Adipocyte (in vitro differentiated cells): ENCODE measurements at regions not wholly inside any gene's neighbourhood (a gene's known extent, or its start where the extent isn't known, plus 50 kb on each side); places are given as distances from the start of the nearest gene placed in this dataset.

Experiments
- DNase-seq: peaks from one replicate; pipeline ENCODE4 v3.0.0-alpha.2; 2015; ENCODE audit warnings: low read depth
- H3K27me3 ChIP-seq: replicated peaks from 2 replicates; pipeline ENCODE4 v1.7.0; 2013; ENCODE audit warnings: mild to moderate bottlenecking, low read length, moderate library complexity; ENCODE audit not compliant: control insufficient read depth, insufficient read depth
- H3K36me3 ChIP-seq: 2 replicates; pipeline ENCODE4 v1.7.0; 2013; ENCODE audit warnings: low read length, mild to moderate bottlenecking, moderate library complexity; ENCODE audit not compliant: control insufficient read depth, insufficient read depth, severe bottlenecking
- H3K4me1 ChIP-seq: 2 replicates; pipeline ENCODE4 v1.7.0; 2013; ENCODE audit warnings: mild to moderate bottlenecking, low read length, moderate library complexity; ENCODE audit not compliant: control insufficient read depth, insufficient read depth
- H3K4me3 ChIP-seq: 2 replicates; pipeline ENCODE4 v1.7.0; 2013; ENCODE audit warnings: mild to moderate bottlenecking, low read length, moderate library complexity
- H3K9ac ChIP-seq: 2 replicates; pipeline ENCODE4 v1.7.0; 2013; ENCODE audit warnings: mild to moderate bottlenecking, low read length, moderate library complexity
- H3K9me3 ChIP-seq: 2 replicates; pipeline ENCODE4 v1.7.0; 2013; ENCODE audit warnings: mild to moderate bottlenecking, low read length, moderate library complexity; ENCODE audit not compliant: control insufficient read depth

DNA sequence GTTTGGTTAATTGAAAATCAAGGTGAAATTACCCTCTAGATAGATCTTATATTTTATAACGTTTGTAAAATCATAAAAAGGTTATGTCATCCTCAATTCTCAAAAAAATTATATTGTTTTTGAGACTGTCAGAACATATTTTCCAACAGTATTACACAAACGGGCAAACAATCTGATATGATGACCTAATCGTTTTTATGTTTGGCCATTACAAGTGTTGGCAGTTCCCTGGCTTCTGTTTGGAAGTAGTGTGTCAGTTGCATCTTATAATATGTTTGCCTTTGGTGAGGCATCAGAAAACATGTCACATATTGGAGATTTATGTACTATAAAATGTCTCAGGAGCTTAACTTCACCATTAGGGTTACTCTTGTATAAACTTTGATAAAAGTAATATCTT, 308.1 kb upstream of the EPHA7 start:
- H3K4me3 ChIP-seq, result no peak overlapping the region
- no peak for DNase-seq
- no peaks in the 10 kb centered on the region for H3K36me3 ChIP-seq
- H3K27me3 ChIP-seq, result no peaks in the 10 kb centered on the region
- no peaks in the 10 kb centered on the region for H3K4me1 ChIP-seq
- no peak overlapping the region for H3K9ac ChIP-seq
- H3K9me3 ChIP-seq, result no peaks in the 10 kb centered on the region

DNA sequence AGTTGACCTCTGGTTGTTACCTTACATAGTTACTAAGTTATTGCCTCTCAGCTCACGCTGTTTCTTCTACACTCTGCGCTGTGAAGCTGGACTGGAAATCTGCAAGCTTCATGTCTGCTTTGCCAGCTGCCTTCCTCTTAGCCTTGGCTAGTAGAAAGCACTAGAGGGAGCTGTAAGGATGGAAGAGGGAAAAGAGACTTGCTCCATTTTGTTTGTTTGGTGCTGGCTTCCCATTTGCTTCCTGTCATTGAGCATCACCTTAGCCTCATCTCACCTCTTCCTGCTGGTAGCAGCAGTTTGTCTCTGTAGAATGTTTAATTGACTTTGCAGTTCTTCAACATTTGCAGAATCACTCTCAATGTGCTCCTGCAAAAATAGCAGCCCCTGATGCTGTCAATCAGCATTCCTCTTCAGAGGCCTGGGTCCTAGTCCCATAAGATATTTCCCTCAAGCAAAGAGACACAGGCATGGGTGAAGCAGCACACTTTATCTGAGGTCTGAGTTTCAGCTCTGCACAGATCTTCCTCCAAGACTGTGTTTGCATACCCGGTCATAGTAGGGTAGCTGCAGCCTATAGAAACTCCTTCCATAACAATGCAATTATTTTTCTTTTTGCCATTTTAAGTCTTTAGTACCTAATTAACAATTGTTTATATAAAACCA, 302.2 kb upstream of the EPHA7 start:
- DNase-seq, result peak; percentile 7
- no peak overlapping the region for H3K9ac ChIP-seq

GRCh38 chr6:93713974-93714373, 294.6 kb upstream of the EPHA7 start:
- peaks cover 24% of the 10 kb centered on the region for H3K9me3 ChIP-seq
- H3K27me3 ChIP-seq, result no peaks in the 10 kb centered on the region
- no peaks in the 10 kb centered on the region for H3K4me1 ChIP-seq
- no peak overlapping the region for H3K9ac ChIP-seq
- no peak overlapping the region for H3K4me3 ChIP-seq
- DNase-seq, result no peak
- no peaks in the 10 kb centered on the region for H3K36me3 ChIP-seq

More for the DNA sequence above, 302.2 kb upstream of the EPHA7 start:
- H3K4me1 ChIP-seq, result no peaks in the 10 kb centered on the region
- H3K27me3 ChIP-seq, result no peaks in the 10 kb centered on the region
- no peak overlapping the region for H3K4me3 ChIP-seq
- no peaks in the 10 kb centered on the region for H3K9me3 ChIP-seq
- H3K36me3 ChIP-seq, result no peaks in the 10 kb centered on the region

DNA sequence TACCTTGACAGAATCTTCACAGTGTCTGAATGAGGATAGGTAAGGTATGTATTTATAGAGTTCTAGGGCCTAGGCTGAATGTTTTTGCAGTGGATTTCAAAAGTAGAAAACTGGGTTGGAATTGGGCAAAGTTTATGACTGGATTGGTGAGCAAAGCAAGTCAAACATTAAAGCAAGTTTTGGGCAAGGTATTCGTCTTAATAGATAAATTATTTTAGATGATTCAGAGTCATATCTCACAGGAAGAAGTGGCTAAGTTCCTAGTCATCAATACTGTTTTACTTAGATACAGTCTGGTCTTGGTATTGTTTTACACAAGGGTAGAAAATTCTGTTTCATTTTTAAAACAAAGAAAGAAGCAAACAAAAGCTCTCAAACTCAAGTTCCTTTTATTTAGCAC, 284.1 kb upstream of the EPHA7 start:
- Histone ChIP-seq H3K9ac (no peak overlapping the region), H3K4me3 (no peak overlapping the region), H3K4me1 (no peaks in the 10 kb centered on the region), H3K36me3 (no peaks in the 10 kb centered on the region), H3K9me3 (no peaks in the 10 kb centered on the region), H3K27me3 (no peaks in the 10 kb centered on the region)
- DNase-seq, result no peak

DNA sequence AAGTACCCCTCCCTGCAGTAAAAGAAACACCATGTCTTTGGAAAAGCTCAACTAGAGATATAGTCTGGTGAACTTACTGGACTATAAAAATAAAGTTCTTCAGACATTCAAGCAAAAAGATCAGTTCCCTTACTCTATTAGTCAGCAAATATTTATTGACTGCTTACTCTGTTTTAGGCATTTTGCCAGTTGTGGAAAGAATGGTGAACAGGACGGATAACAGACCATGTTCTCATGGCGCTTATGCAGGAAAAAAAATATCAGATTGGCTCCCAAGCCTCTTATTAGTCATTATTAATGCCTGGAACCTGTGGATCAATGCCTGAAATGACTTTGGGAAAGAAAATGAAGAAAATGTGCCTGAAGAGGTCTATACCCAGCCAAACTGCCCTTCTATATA, 282.2 kb upstream of the EPHA7 start:
- no peak for DNase-seq

GRCh38 chr6:93685494-93685893, 266.1 kb upstream of the EPHA7 start:
- no peak overlapping the region for H3K9ac ChIP-seq
- no peaks in the 10 kb centered on the region for H3K9me3 ChIP-seq
- no peaks in the 10 kb centered on the region for H3K4me1 ChIP-seq

More for the DNA sequence above, 282.2 kb upstream of the EPHA7 start:
- Histone ChIP-seq H3K4me1 (no peaks in the 10 kb centered on the region), H3K4me3 (no peak overlapping the region), H3K36me3 (no peaks in the 10 kb centered on the region), H3K27me3 (no peaks in the 10 kb centered on the region), H3K9me3 (no peaks in the 10 kb centered on the region), H3K9ac (no peak overlapping the region)

DNA sequence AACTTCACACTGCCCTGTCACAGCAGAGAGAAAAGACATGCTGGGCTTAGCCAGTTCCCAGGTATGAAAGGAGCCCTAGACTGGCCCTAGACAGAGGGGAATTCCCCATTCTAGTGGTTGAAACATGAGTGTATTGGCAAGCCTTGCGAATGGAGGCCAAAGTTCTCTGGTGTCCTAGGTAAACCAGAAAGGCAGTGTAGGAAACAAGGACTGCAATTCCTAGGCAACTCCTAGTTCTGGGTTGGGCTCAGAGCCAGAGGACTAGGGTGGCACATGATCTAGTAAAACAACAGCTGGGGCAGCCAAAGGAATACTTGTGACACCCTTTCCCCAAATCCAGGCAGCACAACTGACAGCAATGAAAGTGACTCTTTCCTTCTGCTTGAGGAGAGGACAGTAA, 265.0 kb upstream of the EPHA7 start:
- no peak overlapping the region for H3K9ac ChIP-seq
- DNase-seq, result no peak
- H3K9me3 ChIP-seq, result no peaks in the 10 kb centered on the region
- H3K27me3 ChIP-seq, result no peaks in the 10 kb centered on the region
- no peaks in the 10 kb centered on the region for H3K4me1 ChIP-seq
- no peak overlapping the region for H3K4me3 ChIP-seq
- H3K36me3 ChIP-seq, result no peaks in the 10 kb centered on the region

More at GRCh38 chr6:93685494-93685893, 266.1 kb upstream of the EPHA7 start:
- DNase-seq, result no peak
- Histone ChIP-seq H3K36me3 (no peaks in the 10 kb centered on the region), H3K4me3 (no peak overlapping the region), H3K27me3 (no peaks in the 10 kb centered on the region)

DNA sequence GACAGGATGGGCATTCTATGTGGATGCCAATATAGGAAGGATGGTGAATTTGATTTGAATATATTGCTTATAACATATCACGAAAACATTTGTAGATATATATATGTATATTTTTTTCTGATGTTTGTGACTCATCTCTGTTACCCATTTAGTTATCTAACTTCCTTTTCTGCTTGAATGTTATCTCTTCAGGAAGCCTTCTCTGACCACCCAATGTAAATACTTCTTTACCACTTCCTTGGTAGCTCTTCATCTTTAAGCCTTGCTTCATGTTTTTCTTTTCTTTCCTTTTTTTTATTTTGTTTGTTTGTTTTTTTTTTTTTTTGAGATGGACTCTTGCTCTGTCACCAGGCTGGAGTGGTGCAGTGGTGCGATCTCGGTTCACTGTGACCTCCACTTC, 260.5 kb upstream of the EPHA7 start:
- no peak overlapping the region for H3K4me3 ChIP-seq
- H3K4me1 ChIP-seq, result peaks cover 10% of the 10 kb centered on the region
- DNase-seq, result no peak
- no peaks in the 10 kb centered on the region for H3K36me3 ChIP-seq
- no peaks in the 10 kb centered on the region for H3K9me3 ChIP-seq
- no peak overlapping the region for H3K9ac ChIP-seq
- H3K27me3 ChIP-seq, result no peaks in the 10 kb centered on the region

DNA sequence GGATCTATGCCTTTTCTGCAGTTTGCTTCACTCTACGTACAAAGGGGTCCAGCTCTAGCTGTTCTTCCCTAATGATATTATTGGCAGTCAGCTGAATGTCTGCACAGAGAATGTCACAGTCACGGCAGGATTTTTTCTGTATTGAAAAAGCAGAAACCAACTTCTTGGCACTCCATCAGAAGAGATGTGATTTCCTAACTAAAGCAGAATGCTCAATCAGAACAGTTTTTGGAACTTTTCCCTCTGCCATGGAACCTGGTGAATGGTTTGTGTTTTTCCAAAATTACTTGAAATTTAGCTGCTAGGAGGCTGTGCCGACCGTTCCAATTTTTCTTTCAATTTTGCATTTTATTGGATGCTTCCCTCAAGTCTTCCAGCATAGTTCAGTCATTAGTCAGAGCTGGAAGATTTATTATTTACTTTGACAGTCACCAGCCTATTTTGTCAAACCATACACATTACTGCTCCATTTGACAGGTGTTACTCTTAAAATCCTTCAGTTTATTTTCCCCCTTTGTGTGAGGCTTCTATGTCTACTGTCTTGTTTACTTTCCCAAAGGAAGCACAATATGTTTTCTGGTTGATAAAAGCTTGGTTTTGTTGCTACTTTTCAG, 259.6 kb upstream of the EPHA7 start:
- Histone ChIP-seq H3K36me3 (no peaks in the 10 kb centered on the region), H3K4me1 (peaks cover 10% of the 10 kb centered on the region), H3K9me3 (no peaks in the 10 kb centered on the region), H3K27me3 (no peaks in the 10 kb centered on the region), H3K4me3 (peak overlapping the region; percentile 32), H3K9ac (no peak overlapping the region)
- no peak for DNase-seq

DNA sequence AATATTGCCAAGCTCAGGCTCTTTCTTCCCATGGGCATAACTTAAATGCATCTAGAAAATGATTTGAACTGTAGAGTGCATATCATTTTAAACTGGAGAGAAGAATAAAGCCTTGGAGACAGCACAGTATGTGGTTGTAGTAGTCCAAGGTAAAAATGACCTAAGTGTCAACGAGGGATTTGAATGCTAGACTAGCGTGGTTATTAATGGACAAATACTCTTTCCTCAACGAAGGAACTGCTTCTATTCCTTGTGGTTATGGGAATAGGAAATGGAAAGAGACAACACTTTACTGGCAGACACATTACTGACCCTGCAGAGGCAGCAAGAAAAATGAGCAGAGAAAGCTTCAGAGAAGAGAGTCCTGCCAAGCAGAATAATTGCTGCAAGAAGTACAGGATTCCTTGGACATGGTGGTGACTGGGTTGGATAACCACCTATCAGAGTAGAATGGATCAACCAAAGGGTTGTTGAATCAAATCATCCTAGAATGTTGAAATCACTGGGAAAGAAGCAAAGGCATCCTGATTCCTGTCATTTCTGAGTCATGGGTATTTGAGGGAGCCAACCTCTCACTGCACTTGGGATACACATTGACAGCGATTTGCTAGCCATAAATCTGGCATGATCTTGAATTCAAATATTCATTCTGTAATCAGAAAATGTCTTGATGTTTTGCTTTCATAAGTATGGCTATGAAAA, 258.1 kb upstream of the EPHA7 start:
- Histone ChIP-seq H3K4me3 (no peak overlapping the region), H3K27me3 (no peaks in the 10 kb centered on the region), H3K9ac (no peak overlapping the region), H3K4me1 (peaks cover 10% of the 10 kb centered on the region), H3K9me3 (no peaks in the 10 kb centered on the region), H3K36me3 (no peaks in the 10 kb centered on the region)
- DNase-seq, result no peak

DNA sequence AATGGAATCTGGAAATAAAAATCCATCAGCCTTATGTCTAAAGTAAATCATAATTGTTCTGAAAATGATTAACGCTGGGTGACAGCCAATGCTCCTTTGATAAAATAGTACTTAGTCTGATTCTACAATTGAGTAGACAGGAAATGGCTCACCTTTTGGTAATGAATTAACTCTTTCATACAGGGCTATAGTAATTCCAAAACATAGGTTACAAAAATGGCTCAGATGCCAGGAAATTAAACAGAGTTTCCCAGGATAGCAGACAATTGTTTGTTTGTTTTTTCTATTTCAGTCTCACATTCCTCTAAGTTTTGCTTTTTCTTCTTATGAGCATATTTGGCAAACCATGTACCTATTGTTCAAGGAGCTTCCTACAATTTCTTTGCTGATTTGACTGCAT, 257.2 kb upstream of the EPHA7 start:
- no peaks in the 10 kb centered on the region for H3K27me3 ChIP-seq
- H3K9ac ChIP-seq, result no peak overlapping the region
- peaks cover 10% of the 10 kb centered on the region for H3K4me1 ChIP-seq
- no peaks in the 10 kb centered on the region for H3K36me3 ChIP-seq
- no peak for DNase-seq
- no peaks in the 10 kb centered on the region for H3K9me3 ChIP-seq
- H3K4me3 ChIP-seq, result no peak overlapping the region
